ENCODE measurements at regions not wholly inside any gene's neighbourhood (a gene's known extent, or its start where the extent isn't known, plus 50 kb on each side); places are given as distances from the start of the nearest gene placed in this dataset.

- no peak for TF ChIP-seq CTCF (IDR thresholded peaks at IDR 0.05)
- no peak for TF ChIP-seq POLR2A (IDR thresholded peaks at IDR 0.05)
These were observed 334.4 kb downstream of the GBE1 start for GRCh38 chr3:81426826-81427577.
